Fibroblast of lung (primary cell): ENCODE measurements at regions not wholly inside any gene's neighbourhood (a gene's known extent, or its start where the extent isn't known, plus 50 kb on each side); places are given as distances from the start of the nearest gene placed in this dataset.

Experiments
- DNase-seq, 2 donors: peaks; one replicate each; pipeline versions ENCODE4 v3.0.0 to v3.0.0-alpha.2; 2010; ENCODE audit warnings: low read depth in 2 of 2
- H2AFZ ChIP-seq: 2 replicates; pipeline ENCODE4 v1.5.1; 2012; ENCODE audit warnings: low read length, control low read depth, inconsistent platforms
- H3K27ac ChIP-seq: 2 replicates; pipeline ENCODE4 v1.5.1; 2011; ENCODE audit warnings: low read length, control low read depth; ENCODE audit not compliant: insufficient read depth
- H3K27me3 ChIP-seq: 2 replicates; pipeline ENCODE4 v1.5.1; 2011; ENCODE audit warnings: mild to moderate bottlenecking, low read length; ENCODE audit not compliant: control insufficient read depth, insufficient read depth
- H3K36me3 ChIP-seq: 2 replicates; pipeline ENCODE4 v1.5.1; 2011; ENCODE audit warnings: low read length; ENCODE audit not compliant: control insufficient read depth, insufficient read depth
- H3K4me1 ChIP-seq: 2 replicates; pipeline ENCODE4 v1.5.1; 2011; ENCODE audit warnings: low read length; ENCODE audit not compliant: control insufficient read depth, insufficient read depth; ENCODE audit errors: extremely low read depth
- H3K4me2 ChIP-seq: 2 replicates; pipeline ENCODE4 v1.5.1; 2011; ENCODE audit warnings: low read length, control low read depth; ENCODE audit not compliant: insufficient read depth; ENCODE audit errors: extremely low read depth
- H3K4me3 ChIP-seq, 4 experiments: fragments of 200-600 bp in 1 of 4; sonication (generic) in 1 of 4; replicated peaks in 1 of 4; 2 replicates each; pipeline ENCODE4 v1.5.1; 2011 to 2016; ENCODE audit warnings: low read length in 4 of 4, low read depth in 3 of 4, mild to moderate bottlenecking in 3 of 4, control low read depth in 2 of 4, inconsistent platforms in 1 of 4, mixed read lengths in 1 of 4; ENCODE audit not compliant: insufficient read depth in 1 of 4; ENCODE audit errors: control extremely low read depth in 1 of 4
- H3K79me2 ChIP-seq: 2 replicates; pipeline ENCODE4 v1.5.1; 2012; ENCODE audit warnings: mild to moderate bottlenecking, low read length, inconsistent platforms; ENCODE audit not compliant: control insufficient read depth, insufficient read depth
- H3K9ac ChIP-seq: 2 replicates; pipeline ENCODE4 v1.5.1; 2011; ENCODE audit warnings: mild to moderate bottlenecking, low read length, control low read depth; ENCODE audit not compliant: insufficient read depth
- H3K9me3 ChIP-seq: 2 replicates; pipeline ENCODE4 v1.5.1; 2012; ENCODE audit warnings: low read depth, low read length; ENCODE audit not compliant: control insufficient read depth, insufficient read depth
- H4K20me1 ChIP-seq: 2 replicates; pipeline ENCODE4 v1.5.1; 2011; ENCODE audit warnings: low read length; ENCODE audit not compliant: control insufficient read depth, insufficient read depth; ENCODE audit errors: extremely low read depth
- CTCF ChIP-seq, 2 donors: IDR thresholded peaks in 1 of 2; conservative IDR thresholded peaks in 1 of 2; 1 replicate in 1 of 2; 2 replicates in 1 of 2; pipeline ENCODE4 v1.5.1; 2011 to 2012; ENCODE audit warnings: low read length in 2 of 2, control low read depth in 1 of 2, inconsistent platforms in 1 of 2, low read depth in 1 of 2, mild to moderate bottlenecking in 1 of 2
- EZH2 ChIP-seq: IDR thresholded peaks from 2 replicates; pipeline ENCODE4 v1.5.1; 2012; ENCODE audit warnings: low read length, control low read depth, mild to moderate bottlenecking; ENCODE audit errors: missing control alignments

GRCh38 chr7:131778601-131779000, 222.2 kb upstream of the PODXL start:
- H3K36me3 ChIP-seq, result no peaks in the 10 kb centered on the region
- no peaks in the 10 kb centered on the region for H3K4me1 ChIP-seq
- no peak for TF ChIP-seq EZH2
- TF ChIP-seq CTCF (conservative IDR thresholded peaks at IDR 0.05 in 1 of 2, IDR thresholded peaks at IDR 0.05 in 1 of 2; ENCODE audit: low read depth in 1 of 2, low read length in 2 of 2), result no peak
- DNase-seq, result no peak
- no peaks in the 10 kb centered on the region for H3K79me2 ChIP-seq
- H3K9me3 ChIP-seq, result no peaks in the 10 kb centered on the region
- H3K9ac ChIP-seq, result no peak overlapping the region
- H3K27ac ChIP-seq, result no peak overlapping the region
- no peak overlapping the region for H2AFZ ChIP-seq
- no peaks in the 10 kb centered on the region for H4K20me1 ChIP-seq
- no peaks in the 10 kb centered on the region for H3K27me3 ChIP-seq
- no peak overlapping the region for H3K4me2 ChIP-seq
- no peak overlapping the region for H3K4me3 ChIP-seq

GRCh38 chr7:131774419-131775220, 218.2 kb upstream of the PODXL start:
- no peak overlapping the region for H3K4me3 ChIP-seq
- H3K9ac ChIP-seq, result no peak overlapping the region
- H3K9me3 ChIP-seq, result no peaks in the 10 kb centered on the region
- no peaks in the 10 kb centered on the region for H3K27me3 ChIP-seq
- no peaks in the 10 kb centered on the region for H3K4me1 ChIP-seq
- TF ChIP-seq EZH2 (no peak), CTCF (conservative IDR thresholded peaks at IDR 0.05 in 1 of 2, IDR thresholded peaks at IDR 0.05 in 1 of 2; ENCODE audit: low read depth in 1 of 2, low read length in 2 of 2) (no peak)
- no peaks in the 10 kb centered on the region for H3K79me2 ChIP-seq
- H2AFZ ChIP-seq, result no peak overlapping the region
- no peaks in the 10 kb centered on the region for H4K20me1 ChIP-seq
- H3K36me3 ChIP-seq, result no peaks in the 10 kb centered on the region
- no peak overlapping the region for H3K4me2 ChIP-seq
- H3K27ac ChIP-seq, result no peak overlapping the region
- DNase-seq, result peak in 1 of 2 donors; percentile 2

GRCh38 chr7:131773413-131773812, 217.0 kb upstream of the PODXL start:
- no peak for DNase-seq
- H2AFZ ChIP-seq, result no peak overlapping the region
- no peak overlapping the region for H3K4me3 ChIP-seq
- no peaks in the 10 kb centered on the region for H3K27me3 ChIP-seq
- H3K4me2 ChIP-seq, result no peak overlapping the region
- no peak for TF ChIP-seq EZH2
- TF ChIP-seq CTCF (conservative IDR thresholded peaks at IDR 0.05 in 1 of 2, IDR thresholded peaks at IDR 0.05 in 1 of 2; ENCODE audit: low read depth in 1 of 2, low read length in 2 of 2), result no peak
- no peaks in the 10 kb centered on the region for H3K4me1 ChIP-seq
- H3K79me2 ChIP-seq, result no peaks in the 10 kb centered on the region
- H3K9ac ChIP-seq, result no peak overlapping the region
- H4K20me1 ChIP-seq, result no peaks in the 10 kb centered on the region
- no peak overlapping the region for H3K27ac ChIP-seq
- H3K36me3 ChIP-seq, result no peaks in the 10 kb centered on the region
- H3K9me3 ChIP-seq, result no peaks in the 10 kb centered on the region
